Testis (tissue), 2 donors: ENCODE measurements at regions not wholly inside any gene's neighbourhood (a gene's known extent, or its start where the extent isn't known, plus 50 kb on each side); places are given as distances from the start of the nearest gene placed in this dataset.

ENCODE experiments used
- CTCF ChIP-seq, 3 experiments: fragments of 450-650 bp in 2 of 3; fragments of 200-600 bp in 1 of 3; sonication (generic) in 1 of 3; IDR thresholded peaks; one replicate each; pipeline ENCODE4 v1.5.1; 2016 to 2019; ENCODE audit warnings: antibody characterized with exemption in 3 of 3, mild to moderate bottlenecking in 2 of 3, moderate library complexity in 1 of 3
- POLR2A ChIP-seq: fragments of 450-650 bp; IDR thresholded peaks from one replicate; pipeline ENCODE4 v1.6.1; 2017; ENCODE audit warnings: antibody characterized with exemption, mild to moderate bottlenecking, moderate library complexity

- TF ChIP-seq CTCF (IDR thresholded peaks at IDR 0.05) (no peak), POLR2A (no peak)
These were observed 156.5 kb upstream of the ITGB1 start for GRCh38 chr10:33114451-33114952.
